AG10803 (cell line): ENCODE measurements at regions not wholly inside any gene's neighbourhood (a gene's known extent, or its start where the extent isn't known, plus 50 kb on each side); places are given as distances from the start of the nearest gene placed in this dataset.

Source experiments
- DNase-seq: peaks from one replicate; pipeline ENCODE4 v3.0.0; 2010; ENCODE audit warnings: low read depth
- H3K4me3 ChIP-seq: 2 replicates; pipeline ENCODE4 v1.5.1; 2011; ENCODE audit warnings: mild to moderate bottlenecking, low read length, control low read depth
- CTCF ChIP-seq: conservative IDR thresholded peaks from 2 replicates; pipeline ENCODE4 v1.5.1; 2011; ENCODE audit warnings: mild to moderate bottlenecking, low read length, control low read depth, inconsistent platforms

GRCh38 chr11:39205236-39205995 is 2254.0 kb downstream of the LRRC4C start:
- TF ChIP-seq CTCF: no peak
- H3K4me3 ChIP-seq: no peak overlapping the region

GRCh38 chr11:39192671-39193070 is 2266.8 kb downstream of the LRRC4C start:
- H3K4me3 ChIP-seq: no peak overlapping the region
- no peak for DNase-seq
- TF ChIP-seq CTCF: no peak

More at GRCh38 chr11:39205236-39205995, 2254.0 kb downstream of the LRRC4C start:
- no peak for DNase-seq

GRCh38 chr11:39190751-39191150 is 2268.7 kb downstream of the LRRC4C start:
- no peak for TF ChIP-seq CTCF

GRCh38 chr11:39177678-39178077 is 2281.8 kb downstream of the LRRC4C start:
- no peak overlapping the region for H3K4me3 ChIP-seq
- no peak for DNase-seq
- no peak for TF ChIP-seq CTCF

More at GRCh38 chr11:39190751-39191150, 2268.7 kb downstream of the LRRC4C start:
- H3K4me3 ChIP-seq: no peak overlapping the region
- no peak for DNase-seq

- TF ChIP-seq CTCF: no peak
- no peak for DNase-seq
- no peak overlapping the region for H3K4me3 ChIP-seq
Observed at GRCh38 chr11:39174965-39175364, 2284.5 kb downstream of the LRRC4C start.

GRCh38 chr11:39174196-39174595 is 2285.3 kb downstream of the LRRC4C start:
- H3K4me3 ChIP-seq: no peak overlapping the region
- TF ChIP-seq CTCF: no peak
- DNase-seq: no peak

- DNase-seq: no peak
Observed at GRCh38 chr11:39165021-39165420, 2294.4 kb downstream of the LRRC4C start.

More at GRCh38 chr11:39165021-39165420, 2294.4 kb downstream of the LRRC4C start:
- no peak for TF ChIP-seq CTCF
- H3K4me3 ChIP-seq: no peak overlapping the region
